Kidney (tissue), 13 donors: ENCODE measurements at regions not wholly inside any gene's neighbourhood (a gene's known extent, or its start where the extent isn't known, plus 50 kb on each side); places are given as distances from the start of the nearest gene placed in this dataset.

ENCODE experiments used
- DNase-seq, 5 donors: peaks; one replicate each; pipeline ENCODE4 v3.0.0-alpha.2; 2013 to 2020
- FAIRE-seq: peaks from 2 replicates; lab custom pipeline; 2012; peaks lifted over from hg19 to GRCh38; lab: Jason Lieb, UNC
- H3K27ac ChIP-seq, 2 donors: one replicate each; pipeline ENCODE4 v1.7.0; 2013; ENCODE audit warnings: low read depth in 2 of 2, low read length in 2 of 2, inconsistent platforms in 1 of 2
- H3K27me3 ChIP-seq: one replicate; pipeline ENCODE4 v1.7.1; 2013; ENCODE audit warnings: low read length, inconsistent platforms; ENCODE audit not compliant: control insufficient read depth, insufficient read depth
- H3K36me3 ChIP-seq, 3 donors: one replicate each; pipeline versions ENCODE4 v1.7.0 to v1.7.1; 2013; ENCODE audit warnings: low read length in 3 of 3, control low read depth in 1 of 3, inconsistent platforms in 1 of 3; ENCODE audit not compliant: insufficient read depth in 3 of 3, control insufficient read depth in 2 of 3
- H3K4me1 ChIP-seq, 3 donors: one replicate each; pipeline versions ENCODE4 v1.7.0 to v1.7.1; 2013; ENCODE audit warnings: low read length in 3 of 3, inconsistent platforms in 1 of 3, low read depth in 1 of 3; ENCODE audit not compliant: control insufficient read depth in 2 of 3, insufficient read depth in 2 of 3
- H3K4me3 ChIP-seq, 3 donors: one replicate each; pipeline versions ENCODE4 v1.7.0 to v1.8.1; 2013; ENCODE audit warnings: low read length in 3 of 3, control low read depth in 1 of 3, inconsistent platforms in 1 of 3
- H3K9ac ChIP-seq, 3 donors: one replicate each; pipeline versions ENCODE4 v1.7.0 to v1.7.1; 2013; ENCODE audit warnings: low read length in 3 of 3, control low read depth in 1 of 3, inconsistent platforms in 1 of 3
- H3K9me3 ChIP-seq, 3 donors: one replicate each; pipeline versions ENCODE4 v1.7.0 to v1.7.1; 2013; ENCODE audit warnings: low read length in 3 of 3, control low read depth in 1 of 3, inconsistent platforms in 1 of 3; ENCODE audit not compliant: control insufficient read depth in 2 of 3, insufficient read depth in 1 of 3
- intact Hi-C: fragments of 100-400 bp; cut with DNase I; formaldehyde crosslinking; loops from one replicate; pipeline ENCODE4 v1.11.1; 2022
- TF ChIP-seq, protein P1 (sequence below): IDR thresholded peaks from 3 replicates; pipeline ENCODE4 v1.5.1; 2012; ENCODE audit warnings: mild to moderate bottlenecking, moderate library complexity, borderline replicate concordance; ENCODE audit not compliant: insufficient read depth; ENCODE audit errors: extremely low read depth
- donor health status: control.
- donor health status: control.
- donor health status: control.
- donor health status: control.
- donor health status: control.
- donor health status: DM: yes; HTN: yes; CAD: no.
- donor health status: Normal renal cell carcinoma (clear cell type).

- FAIRE-seq (no peak), DNase-seq (no peak)
- Histone ChIP-seq H3K4me1 (no peaks in the 10 kb centered on the region), H3K4me3 (no peak overlapping the region), H3K36me3 (no peaks in the 10 kb centered on the region), H3K27me3 (no peaks in the 10 kb centered on the region), H3K9ac (no peak overlapping the region), H3K27ac (no peak overlapping the region), H3K9me3 (no peaks in the 10 kb centered on the region)
- TF ChIP-seq, protein P1, sequence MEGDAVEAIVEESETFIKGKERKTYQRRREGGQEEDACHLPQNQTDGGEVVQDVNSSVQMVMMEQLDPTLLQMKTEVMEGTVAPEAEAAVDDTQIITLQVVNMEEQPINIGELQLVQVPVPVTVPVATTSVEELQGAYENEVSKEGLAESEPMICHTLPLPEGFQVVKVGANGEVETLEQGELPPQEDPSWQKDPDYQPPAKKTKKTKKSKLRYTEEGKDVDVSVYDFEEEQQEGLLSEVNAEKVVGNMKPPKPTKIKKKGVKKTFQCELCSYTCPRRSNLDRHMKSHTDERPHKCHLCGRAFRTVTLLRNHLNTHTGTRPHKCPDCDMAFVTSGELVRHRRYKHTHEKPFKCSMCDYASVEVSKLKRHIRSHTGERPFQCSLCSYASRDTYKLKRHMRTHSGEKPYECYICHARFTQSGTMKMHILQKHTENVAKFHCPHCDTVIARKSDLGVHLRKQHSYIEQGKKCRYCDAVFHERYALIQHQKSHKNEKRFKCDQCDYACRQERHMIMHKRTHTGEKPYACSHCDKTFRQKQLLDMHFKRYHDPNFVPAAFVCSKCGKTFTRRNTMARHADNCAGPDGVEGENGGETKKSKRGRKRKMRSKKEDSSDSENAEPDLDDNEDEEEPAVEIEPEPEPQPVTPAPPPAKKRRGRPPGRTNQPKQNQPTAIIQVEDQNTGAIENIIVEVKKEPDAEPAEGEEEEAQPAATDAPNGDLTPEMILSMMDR: no peak
- intact Hi-C loops: no loop called here
Observed at GRCh38 chr5:165360784-165361542, 1855.5 kb downstream of the MAT2B start.

DNA sequence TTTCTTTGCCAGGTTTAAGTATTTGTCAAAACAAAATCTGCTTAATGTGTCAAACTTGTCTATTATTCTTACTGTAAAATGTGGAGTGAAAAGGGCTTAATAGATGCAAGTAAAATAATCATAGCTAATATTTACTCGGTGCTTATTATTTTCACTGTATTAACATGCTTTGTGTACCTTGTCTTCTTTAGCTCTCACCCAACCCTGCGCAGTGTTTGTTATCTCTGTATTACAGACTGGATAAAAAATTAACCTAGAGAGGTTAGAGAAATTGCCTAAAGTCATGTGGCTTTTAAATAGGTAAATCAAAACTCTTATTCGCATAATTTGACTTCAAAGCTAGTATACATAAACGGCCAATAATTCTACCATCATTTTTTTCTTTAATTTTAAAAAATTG, 1864.8 kb downstream of the MAT2B start:
- DNase-seq (no peak), FAIRE-seq (no peak)
- Histone ChIP-seq H3K36me3 (no peaks in the 10 kb centered on the region), H3K27ac (no peak overlapping the region), H3K4me3 (no peak overlapping the region), H3K9me3 (no peaks in the 10 kb centered on the region), H3K9ac (no peak overlapping the region), H3K4me1 (no peaks in the 10 kb centered on the region), H3K27me3 (no peaks in the 10 kb centered on the region)
- TF ChIP-seq, protein P1: no peak
- intact Hi-C loops: no loop called here

GRCh38 chr5:165370794-165371193, 1865.4 kb downstream of the MAT2B start:
- H3K4me3 ChIP-seq: no peak overlapping the region
- no peaks in the 10 kb centered on the region for H3K4me1 ChIP-seq
- no peak overlapping the region for H3K27ac ChIP-seq
- no peaks in the 10 kb centered on the region for H3K36me3 ChIP-seq
- intact Hi-C loops: no loop called here
- H3K9me3 ChIP-seq: no peaks in the 10 kb centered on the region
- TF ChIP-seq, protein P1: no peak
- no peaks in the 10 kb centered on the region for H3K27me3 ChIP-seq
- no peak for FAIRE-seq
- DNase-seq: no peak
- H3K9ac ChIP-seq: no peak overlapping the region

- Histone ChIP-seq H3K36me3 (no peaks in the 10 kb centered on the region), H3K9me3 (no peaks in the 10 kb centered on the region), H3K9ac (no peak overlapping the region), H3K27ac (no peak overlapping the region), H3K4me1 (no peaks in the 10 kb centered on the region), H3K4me3 (no peak overlapping the region), H3K27me3 (no peaks in the 10 kb centered on the region)
- TF ChIP-seq, protein P1: no peak
- FAIRE-seq (no peak), DNase-seq (no peak)
- intact Hi-C loops: no loop called here
Observed at GRCh38 chr5:165375201-165375600, 1869.8 kb downstream of the MAT2B start.
